HG02798 (cell line): ENCODE measurements at regions not wholly inside any gene's neighbourhood (a gene's known extent, or its start where the extent isn't known, plus 50 kb on each side); places are given as distances from the start of the nearest gene placed in this dataset.

Source experiments
- ATAC-seq: cut with Tn5 transposase; IDR thresholded peaks from one replicate; pipeline ENCODE4 v1.9.1; 2021; ENCODE audit warnings: mild to moderate bottlenecking; ENCODE audit not compliant: unreplicated experiment, poor library complexity

- ATAC-seq: no peak
Measured at GRCh38 chr10:78869508-78870454, 199.0 kb upstream of the ZMIZ1 start.

GRCh38 chr10:78870458-78870857 lies 198.3 kb upstream of the ZMIZ1 start:
- no peak for ATAC-seq

GRCh38 chr10:78871796-78872195 lies 197.0 kb upstream of the ZMIZ1 start:
- ATAC-seq: no peak

GRCh38 chr10:78873413-78873812 lies 195.4 kb upstream of the ZMIZ1 start:
- ATAC-seq: no peak

GRCh38 chr10:78875331-78875877 lies 193.4 kb upstream of the ZMIZ1 start:
- no peak for ATAC-seq

GRCh38 chr10:78875932-78876331 lies 192.8 kb upstream of the ZMIZ1 start:
- no peak for ATAC-seq

DNA sequence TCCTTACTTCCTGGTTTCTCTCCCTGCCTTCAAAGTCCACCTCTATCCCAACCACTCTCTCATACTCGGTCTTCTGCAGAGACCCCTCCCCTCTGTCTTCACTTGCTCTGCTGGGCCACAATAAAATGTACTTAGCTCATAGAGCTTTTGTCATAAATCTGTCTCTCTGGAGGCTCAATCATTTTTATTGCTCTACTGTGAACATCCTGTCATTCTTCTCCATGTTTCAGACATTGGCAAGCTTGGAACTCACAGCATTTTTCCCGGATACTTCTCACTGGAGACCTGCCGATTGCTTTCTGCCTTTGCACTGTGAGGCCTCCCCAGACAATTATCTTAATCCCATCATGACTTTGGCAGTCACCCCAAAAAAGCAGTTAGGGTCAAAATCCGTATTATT lies 192.3 kb upstream of the ZMIZ1 start:
- no peak for ATAC-seq

DNA sequence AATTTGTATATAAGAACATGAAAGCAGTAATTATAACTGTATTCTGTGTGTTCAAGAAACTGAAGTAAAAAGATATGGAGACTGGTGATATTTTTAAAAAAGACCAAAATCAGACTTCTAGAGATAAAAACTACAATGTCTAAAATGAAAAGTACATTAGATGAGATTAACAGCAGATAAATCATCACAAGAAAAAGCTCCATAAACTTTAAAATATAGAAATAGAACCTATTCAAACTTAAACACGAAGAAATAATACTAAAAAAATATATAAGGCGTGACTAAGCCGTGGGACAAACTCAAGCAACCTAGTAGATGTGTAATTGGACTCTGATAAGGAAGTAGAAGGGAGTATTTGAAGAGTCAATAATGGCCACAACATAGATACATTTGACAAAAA lies 189.1 kb upstream of the ZMIZ1 start:
- ATAC-seq: no peak

DNA sequence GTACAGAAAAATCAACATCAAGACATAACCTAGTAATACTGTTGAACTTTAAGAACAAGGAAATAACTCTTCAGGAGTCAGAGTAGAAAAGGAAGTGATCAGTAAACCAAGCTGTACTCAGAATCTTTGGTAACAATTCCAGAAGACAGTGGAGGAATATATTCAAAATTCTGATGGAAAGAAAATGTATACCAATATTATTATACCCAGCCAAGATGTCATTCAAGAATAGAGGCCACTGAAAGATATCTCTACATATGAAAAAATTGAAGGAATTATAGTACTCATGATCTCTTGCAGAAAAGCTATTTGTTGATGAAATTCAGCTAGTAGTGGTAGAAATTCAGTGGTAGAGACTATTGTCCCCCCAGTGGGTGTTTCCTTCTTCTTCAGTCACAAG lies 182.6 kb upstream of the ZMIZ1 start:
- ATAC-seq: no peak

DNA sequence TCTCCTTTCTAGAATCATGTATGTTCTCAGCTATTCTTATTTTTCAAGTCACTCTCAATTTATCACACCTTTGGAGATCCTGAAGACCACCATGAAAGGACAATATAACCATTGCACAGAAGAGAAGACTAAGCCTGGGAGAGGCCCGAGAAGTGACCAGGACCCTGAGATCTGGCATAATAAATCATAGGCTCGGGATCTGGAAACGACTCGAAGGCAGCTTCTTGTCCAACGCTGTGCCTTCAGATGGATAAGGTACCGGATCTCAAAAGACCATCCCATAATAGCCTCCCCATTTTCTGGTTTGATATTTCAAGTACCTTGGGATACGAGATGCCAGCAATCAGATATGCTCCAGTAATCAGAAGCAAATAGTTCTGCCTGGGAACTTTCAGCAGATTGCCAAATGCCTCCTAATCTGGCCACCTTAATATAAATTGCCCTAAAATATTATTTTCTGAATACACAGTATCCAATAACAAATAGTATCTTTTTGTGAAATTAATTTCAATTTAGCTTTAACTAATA lies 179.2 kb upstream of the ZMIZ1 start:
- ATAC-seq: no peak

- ATAC-seq: no peak
Measured at GRCh38 chr10:78890506-78890905, 178.3 kb upstream of the ZMIZ1 start.

DNA sequence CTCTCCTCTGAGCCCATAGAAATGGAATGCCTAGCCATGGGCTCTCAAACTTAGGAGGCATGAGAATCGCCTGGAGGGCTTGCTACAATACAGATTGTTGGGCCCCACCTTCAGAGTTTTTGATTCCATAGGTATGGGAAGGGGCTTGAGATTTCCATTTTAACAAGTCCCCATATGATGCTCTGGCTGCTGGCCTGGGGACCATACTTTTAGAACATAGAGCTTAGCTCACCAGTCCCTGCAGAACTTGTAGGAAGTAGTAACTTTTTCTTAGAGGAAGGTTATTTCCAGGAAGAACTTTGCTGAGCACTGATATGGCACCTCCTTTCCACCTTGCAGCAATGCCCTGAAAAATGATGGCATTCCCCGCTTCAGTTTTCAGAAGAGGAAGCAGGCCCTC lies 177.0 kb upstream of the ZMIZ1 start:
- no peak for ATAC-seq

- no peak for ATAC-seq
Measured at GRCh38 chr10:78892338-78893176, 176.2 kb upstream of the ZMIZ1 start.

DNA sequence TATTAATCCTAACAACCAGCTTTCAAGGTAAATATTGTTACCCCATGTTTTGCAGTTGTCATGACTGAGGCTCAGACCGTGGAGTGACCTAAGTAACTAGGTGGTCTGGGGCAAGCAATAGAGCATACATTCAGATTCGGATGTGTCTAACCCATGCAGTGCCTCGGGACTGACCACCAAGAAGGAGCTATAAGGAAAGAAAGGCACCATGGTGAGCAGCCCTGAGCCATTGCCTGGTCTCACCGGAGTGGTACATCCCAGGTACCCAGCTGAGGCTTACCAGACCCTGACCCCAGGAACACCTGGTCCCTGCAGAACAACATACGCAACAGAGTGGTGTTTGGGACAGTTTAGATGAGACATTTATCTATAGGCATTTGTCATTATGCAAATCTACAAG lies 175.5 kb upstream of the ZMIZ1 start:
- ATAC-seq: no peak

- ATAC-seq: no peak
Measured at GRCh38 chr10:78894089-78894840, 174.5 kb upstream of the ZMIZ1 start.

- no peak for ATAC-seq
Measured at GRCh38 chr10:78894841-78895195, 173.9 kb upstream of the ZMIZ1 start.

DNA sequence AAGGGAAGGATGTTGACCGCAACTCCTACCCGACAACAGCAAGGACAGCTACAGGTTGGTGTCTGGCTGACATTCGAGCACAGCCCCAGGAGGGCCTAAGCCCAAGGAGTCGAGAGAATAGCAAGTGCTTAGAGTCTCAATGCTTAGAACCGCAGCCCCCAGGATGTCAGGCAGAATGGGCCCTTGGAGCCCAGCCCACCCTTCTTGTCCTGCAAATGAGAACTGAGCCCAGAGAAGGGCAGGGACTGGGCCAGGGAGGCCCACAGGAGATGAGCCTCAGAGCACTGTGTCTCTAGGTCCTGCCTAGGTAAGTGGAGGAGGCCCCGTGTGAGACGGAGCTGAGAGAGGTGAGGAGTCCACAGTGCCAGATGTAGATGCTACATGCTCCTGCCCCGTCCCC lies 173.3 kb upstream of the ZMIZ1 start:
- ATAC-seq: no peak

GRCh38 chr10:78896159-78896928 lies 172.4 kb upstream of the ZMIZ1 start:
- no peak for ATAC-seq

DNA sequence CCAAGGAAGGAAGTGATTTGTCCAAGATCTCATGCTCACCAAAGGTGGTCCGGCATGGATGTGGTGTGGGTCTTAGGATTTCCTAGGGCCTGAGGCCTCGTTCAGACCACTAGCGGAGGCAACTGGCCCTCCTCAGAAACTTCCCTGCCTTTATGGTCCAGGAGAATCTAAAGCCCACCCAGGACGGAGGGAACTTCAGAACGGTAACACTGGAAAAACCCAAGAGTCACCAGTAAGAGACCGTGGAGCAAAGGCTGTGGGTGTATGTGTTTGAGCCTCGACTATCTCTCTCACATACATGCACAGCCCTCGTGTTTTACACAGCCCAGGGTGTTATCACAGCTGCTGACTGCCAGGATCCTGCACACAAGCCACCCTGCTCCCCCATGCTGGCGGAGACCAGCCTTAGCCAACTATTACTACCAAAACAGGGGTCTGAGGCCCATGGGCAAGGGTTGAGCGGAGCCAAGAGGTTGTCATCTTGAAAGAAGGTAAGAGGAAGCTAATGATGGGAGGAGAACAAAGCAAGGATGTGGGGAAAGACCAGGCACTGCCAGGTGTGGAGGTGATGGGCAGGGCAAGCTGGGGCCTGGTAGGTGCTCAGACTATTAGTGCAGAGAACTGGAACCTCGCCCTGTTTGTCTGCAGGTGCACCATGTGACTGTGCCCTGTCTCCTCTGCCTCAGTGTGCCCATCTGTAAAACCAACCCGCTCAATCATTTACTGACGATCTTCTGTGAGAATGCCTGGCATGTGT lies 170.2 kb upstream of the ZMIZ1 start:
- ATAC-seq: no peak
